GM08714 (cell line): ENCODE measurements at regions not wholly inside any gene's neighbourhood (a gene's known extent, or its start where the extent isn't known, plus 50 kb on each side); places are given as distances from the start of the nearest gene placed in this dataset.

Experiments
- H3K4me3 ChIP-seq: fragments of 200-500 bp; sonication (Bioruptor generic); 2 replicates; pipeline ENCODE4 v1.5.1; 2014; ENCODE audit warnings: mild to moderate bottlenecking, low read length, inconsistent platforms
- ZNF274 ChIP-seq: IDR thresholded peaks from 2 replicates; pipeline ENCODE4 v1.6.1; 2012; ENCODE audit warnings: mild to moderate bottlenecking, low read depth, low read length

DNA sequence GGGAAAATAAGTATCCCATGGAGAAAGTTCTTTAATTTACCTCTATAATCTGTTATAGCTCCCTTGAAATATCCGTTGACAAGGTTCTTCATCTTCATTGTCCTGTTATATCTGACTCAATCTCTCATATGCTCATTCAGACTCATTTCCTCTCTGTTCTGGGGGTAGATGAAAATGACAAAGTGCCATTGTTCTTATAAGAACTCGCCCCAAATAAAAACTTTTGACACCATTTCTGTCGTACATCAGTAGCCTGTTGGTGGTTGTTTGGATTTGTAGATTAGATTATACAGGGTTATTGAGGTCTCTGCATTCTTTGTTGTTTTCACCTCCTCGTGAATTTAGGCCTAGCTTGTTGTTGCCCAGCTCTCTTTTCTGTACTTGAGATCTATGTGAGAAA lies 55.2 kb upstream of the IPO9 start:
- TF ChIP-seq ZNF274: no peak
- no peak overlapping the region for H3K4me3 ChIP-seq

DNA sequence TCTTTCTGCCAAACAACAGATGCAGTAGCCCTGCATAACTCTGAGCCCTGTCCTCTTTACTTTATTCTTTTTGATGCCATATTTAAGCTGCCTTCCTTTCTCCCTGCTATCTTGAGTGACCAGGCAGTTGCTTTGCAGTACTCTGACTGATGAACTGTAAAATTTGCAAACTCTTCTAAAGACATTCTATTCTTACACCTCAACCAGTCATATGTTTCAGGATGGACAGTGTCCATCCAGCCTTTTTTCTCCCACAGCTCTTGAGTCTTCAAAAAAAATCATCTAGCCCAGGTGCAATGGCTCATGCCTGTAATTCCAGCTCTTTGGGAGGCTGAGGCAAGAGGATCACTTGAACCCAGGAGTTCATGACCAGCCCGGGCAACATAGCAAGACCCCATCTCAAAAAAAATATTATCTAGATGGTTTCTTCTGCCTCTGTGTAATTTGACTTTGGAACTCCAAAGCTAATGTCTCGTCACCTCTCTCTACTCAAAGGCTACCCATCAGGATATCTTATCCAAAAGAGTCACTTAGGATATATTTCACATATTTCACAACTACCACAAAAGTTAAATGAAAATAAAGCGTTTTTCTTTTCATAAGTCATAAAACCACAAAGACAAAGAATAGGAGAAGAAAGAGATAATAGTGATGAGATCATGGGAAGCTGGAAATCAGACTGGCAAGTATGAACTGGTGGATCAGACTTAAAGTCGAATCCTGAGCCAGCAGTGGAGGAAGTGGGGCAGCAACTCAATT lies 54.6 kb upstream of the IPO9 start:
- no peak for TF ChIP-seq ZNF274
- H3K4me3 ChIP-seq: no peak overlapping the region

DNA sequence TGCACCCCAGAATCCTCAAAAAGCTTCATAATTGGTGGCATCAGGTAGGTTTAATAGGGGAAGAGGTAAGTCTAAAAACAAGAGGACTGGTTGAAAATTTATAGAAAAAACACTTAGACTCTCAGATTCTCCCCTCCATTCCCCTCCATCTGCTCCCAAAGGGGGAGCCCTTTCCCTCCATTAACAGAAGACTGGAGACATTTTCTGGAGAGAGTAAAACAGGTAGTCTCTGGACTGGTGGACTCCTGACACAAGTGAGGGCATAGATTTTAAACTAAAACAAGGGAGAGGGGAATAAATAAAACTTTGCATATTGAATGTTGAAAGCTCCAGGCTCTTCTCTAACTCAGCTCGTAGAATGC lies 54.0 kb upstream of the IPO9 start:
- H3K4me3 ChIP-seq: no peak overlapping the region
- no peak for TF ChIP-seq ZNF274

DNA sequence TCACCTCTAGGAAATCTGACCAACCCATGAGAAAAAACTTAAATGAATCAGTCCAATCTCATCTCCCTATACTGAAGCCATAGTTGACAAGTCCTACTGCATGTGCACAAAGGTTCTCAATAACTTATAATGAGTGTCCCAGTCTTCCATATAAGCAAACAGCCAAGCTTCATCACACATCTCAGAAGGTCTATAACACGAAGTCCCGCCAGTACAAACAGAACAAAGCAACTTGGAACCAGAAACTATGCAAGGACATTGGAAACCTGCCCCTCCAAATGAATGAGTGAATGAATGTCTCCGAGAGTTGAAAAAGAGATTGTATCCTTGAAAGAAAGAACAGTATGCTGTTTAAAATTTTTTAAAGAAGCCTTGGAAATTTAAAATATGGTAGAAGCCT lies 53.6 kb upstream of the IPO9 start:
- TF ChIP-seq ZNF274: no peak
- H3K4me3 ChIP-seq: no peak overlapping the region

DNA sequence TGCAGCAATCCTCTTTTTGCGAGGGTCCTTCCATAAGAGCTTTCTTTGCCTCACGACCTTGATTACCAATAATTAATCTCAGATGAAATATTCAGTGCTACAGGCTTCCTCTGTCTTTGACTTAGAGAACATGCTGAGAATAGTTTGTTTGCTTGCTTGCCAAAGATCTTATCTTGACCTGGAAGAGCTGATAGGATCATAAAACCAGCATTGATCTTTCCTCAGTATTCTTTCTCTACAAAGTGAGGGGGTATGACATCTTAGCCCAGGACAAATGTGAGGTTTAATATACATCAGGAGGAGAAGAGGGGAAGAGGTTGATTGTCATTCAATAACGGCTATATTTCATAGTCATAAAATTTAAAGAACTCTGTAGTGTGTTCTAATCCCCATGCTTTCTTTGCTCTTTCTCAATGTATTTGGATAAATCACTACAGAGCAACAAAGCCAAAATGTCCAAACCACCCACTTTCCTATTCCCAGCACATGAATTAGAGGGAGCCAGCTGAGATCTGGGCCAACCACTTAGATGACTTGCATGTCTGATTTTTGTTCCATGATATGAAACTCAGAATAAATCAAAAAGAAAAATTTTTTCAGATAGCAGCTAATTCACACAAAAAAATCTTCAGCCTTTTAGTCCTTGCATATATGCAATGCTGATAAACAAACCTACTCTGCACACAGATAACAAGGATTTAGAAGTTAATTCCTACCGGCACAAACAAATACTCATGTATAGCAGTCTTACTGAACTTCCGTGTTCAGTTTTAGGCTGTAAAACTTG lies 50.5 kb upstream of the IPO9 start:
- no peak for TF ChIP-seq ZNF274
- no peak overlapping the region for H3K4me3 ChIP-seq
